ENCODE measurements at regions not wholly inside any gene's neighbourhood (a gene's known extent, or its start where the extent isn't known, plus 50 kb on each side); places are given as distances from the start of the nearest gene placed in this dataset.

DNA sequence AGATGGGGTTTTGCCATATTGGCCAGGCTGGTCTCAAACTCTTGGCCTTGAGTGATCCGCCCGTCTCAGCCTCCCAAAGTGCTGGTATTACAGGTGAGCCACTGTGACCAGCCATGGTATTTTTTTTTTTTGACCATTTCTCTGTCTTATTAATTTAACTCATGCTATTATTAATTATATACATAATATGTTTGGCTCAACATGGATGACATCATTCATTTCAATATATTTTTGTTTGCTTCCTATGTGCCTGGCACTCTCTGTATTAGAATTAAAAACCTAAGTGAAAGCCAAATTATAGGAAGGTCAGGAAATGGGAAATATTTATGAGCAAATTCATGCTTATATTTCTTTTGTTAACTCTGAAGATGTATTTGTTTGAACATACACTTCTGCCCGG lies 55.8 kb upstream of the AKIRIN2 start:
- no peak for TF ChIP-seq POLR2AphosphoS5 (IDR thresholded peaks at IDR 0.05)
- TF ChIP-seq, protein P1, sequence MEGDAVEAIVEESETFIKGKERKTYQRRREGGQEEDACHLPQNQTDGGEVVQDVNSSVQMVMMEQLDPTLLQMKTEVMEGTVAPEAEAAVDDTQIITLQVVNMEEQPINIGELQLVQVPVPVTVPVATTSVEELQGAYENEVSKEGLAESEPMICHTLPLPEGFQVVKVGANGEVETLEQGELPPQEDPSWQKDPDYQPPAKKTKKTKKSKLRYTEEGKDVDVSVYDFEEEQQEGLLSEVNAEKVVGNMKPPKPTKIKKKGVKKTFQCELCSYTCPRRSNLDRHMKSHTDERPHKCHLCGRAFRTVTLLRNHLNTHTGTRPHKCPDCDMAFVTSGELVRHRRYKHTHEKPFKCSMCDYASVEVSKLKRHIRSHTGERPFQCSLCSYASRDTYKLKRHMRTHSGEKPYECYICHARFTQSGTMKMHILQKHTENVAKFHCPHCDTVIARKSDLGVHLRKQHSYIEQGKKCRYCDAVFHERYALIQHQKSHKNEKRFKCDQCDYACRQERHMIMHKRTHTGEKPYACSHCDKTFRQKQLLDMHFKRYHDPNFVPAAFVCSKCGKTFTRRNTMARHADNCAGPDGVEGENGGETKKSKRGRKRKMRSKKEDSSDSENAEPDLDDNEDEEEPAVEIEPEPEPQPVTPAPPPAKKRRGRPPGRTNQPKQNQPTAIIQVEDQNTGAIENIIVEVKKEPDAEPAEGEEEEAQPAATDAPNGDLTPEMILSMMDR (IDR thresholded peaks at IDR 0.05; ENCODE audit: poor library complexity, severe bottlenecking), result no peak

All from neural cell (in vitro differentiated cells).